H9 (cell line): ENCODE measurements at regions not wholly inside any gene's neighbourhood (a gene's known extent, or its start where the extent isn't known, plus 50 kb on each side); places are given as distances from the start of the nearest gene placed in this dataset.

Source experiments
- DNase-seq: peaks from one replicate; pipeline ENCODE4 v3.0.0-alpha.2; 2017
- H2AFZ ChIP-seq: one replicate; pipeline ENCODE4 v1.6.1; 2013; ENCODE audit warnings: mild to moderate bottlenecking, low read length, control low read depth, moderate library complexity
- H2AK5ac ChIP-seq: 2 replicates; pipeline ENCODE4 v1.6.1; 2013; ENCODE audit warnings: low read length, control low read depth, mixed read lengths; ENCODE audit not compliant: insufficient read length
- H2BK120ac ChIP-seq: one replicate; pipeline ENCODE4 v1.6.1; 2013; ENCODE audit warnings: low read depth, mild to moderate bottlenecking, low read length, control low read depth, inconsistent platforms; ENCODE audit not compliant: poor library complexity, severe bottlenecking
- H2BK12ac ChIP-seq: 2 replicates; pipeline ENCODE4 v1.6.1; 2013; ENCODE audit warnings: low read length, control low read depth, mixed read lengths, low read depth; ENCODE audit not compliant: insufficient read length
- H2BK15ac ChIP-seq: 2 replicates; pipeline ENCODE4 v1.6.1; 2013; ENCODE audit warnings: low read depth, low read length, control low read depth
- H2BK20ac ChIP-seq: one replicate; pipeline ENCODE4 v1.6.1; 2013; ENCODE audit warnings: low read depth, mild to moderate bottlenecking, low read length, control low read depth, inconsistent platforms; ENCODE audit not compliant: poor library complexity, severe bottlenecking
- H2BK5ac ChIP-seq: 2 replicates; pipeline ENCODE4 v1.6.1; 2013; ENCODE audit warnings: low read length, control low read depth, mixed read lengths; ENCODE audit not compliant: insufficient read length
- H3K14ac ChIP-seq: 2 replicates; pipeline ENCODE4 v1.6.1; 2013; ENCODE audit warnings: low read length, control low read depth; ENCODE audit not compliant: insufficient read depth
- H3K18ac ChIP-seq: 2 replicates; pipeline ENCODE4 v1.6.1; 2013; ENCODE audit warnings: low read depth, mild to moderate bottlenecking, mixed read lengths, low read length, control low read depth; ENCODE audit not compliant: insufficient read length
- H3K23ac ChIP-seq: 2 replicates; pipeline ENCODE4 v1.6.1; 2013; ENCODE audit warnings: low read length, control low read depth, mixed read lengths, low read depth; ENCODE audit not compliant: insufficient read length
- H3K23me2 ChIP-seq: 2 replicates; pipeline ENCODE4 v1.6.1; 2013; ENCODE audit warnings: low read depth, mild to moderate bottlenecking, mixed read lengths, low read length, control low read depth; ENCODE audit not compliant: insufficient read length, poor library complexity, severe bottlenecking
- H3K27ac ChIP-seq: 2 replicates; pipeline ENCODE4 v1.5.1; 2013; ENCODE audit warnings: low read length, control low read depth, mixed read lengths, low read depth; ENCODE audit not compliant: insufficient read length
- H3K27me3 ChIP-seq: 2 replicates; pipeline ENCODE4 v1.6.1; 2013; ENCODE audit warnings: low read length, control low read depth, inconsistent platforms; ENCODE audit not compliant: insufficient read depth
- H3K4ac ChIP-seq: 2 replicates; pipeline ENCODE4 v1.6.1; 2013; ENCODE audit warnings: low read depth, mild to moderate bottlenecking, control low read depth, inconsistent platforms, low read length, moderate library complexity
- H3K4me1 ChIP-seq: 2 replicates; pipeline ENCODE4 v1.6.1; 2013; ENCODE audit warnings: low read length, control low read depth, inconsistent platforms; ENCODE audit not compliant: insufficient read depth
- H3K4me2 ChIP-seq: 2 replicates; pipeline ENCODE4 v1.6.1; 2013; ENCODE audit warnings: low read length, control low read depth, mixed read lengths; ENCODE audit not compliant: insufficient read length, insufficient read depth
- H3K56ac ChIP-seq: 2 replicates; pipeline ENCODE4 v1.6.1; 2013; ENCODE audit warnings: low read depth, mild to moderate bottlenecking, mixed read lengths, low read length, control low read depth; ENCODE audit not compliant: insufficient read length
- H3K79me1 ChIP-seq: 2 replicates; pipeline ENCODE4 v1.6.1; 2013; ENCODE audit warnings: low read depth, mild to moderate bottlenecking, moderate library complexity, low read length, control low read depth, inconsistent platforms; ENCODE audit not compliant: insufficient read depth, poor library complexity, severe bottlenecking
- H3K79me2 ChIP-seq: 2 replicates; pipeline ENCODE4 v1.6.1; 2013; ENCODE audit warnings: low read length, control low read depth, inconsistent platforms; ENCODE audit not compliant: insufficient read depth
- H3K9ac ChIP-seq: 2 replicates; pipeline ENCODE4 v1.6.1; 2013; ENCODE audit warnings: low read length, control low read depth, mixed read lengths; ENCODE audit not compliant: insufficient read length; ENCODE audit errors: extremely low read depth
- H3K9me3 ChIP-seq: one replicate; pipeline ENCODE4 v1.6.1; 2013; ENCODE audit warnings: low read depth, low read length, inconsistent platforms; ENCODE audit not compliant: control insufficient read depth
- H3T11ph ChIP-seq: one replicate; pipeline ENCODE4 v1.6.1; 2013; ENCODE audit warnings: mild to moderate bottlenecking, low read length, control low read depth, inconsistent platforms
- H4K20me1 ChIP-seq: one replicate; pipeline ENCODE4 v1.6.1; 2013; ENCODE audit not compliant: control insufficient read depth, insufficient read length, insufficient read depth
- H4K5ac ChIP-seq: 2 replicates; pipeline ENCODE4 v1.6.1; 2013; ENCODE audit warnings: low read depth, mild to moderate bottlenecking, mixed read lengths, low read length, control low read depth; ENCODE audit not compliant: insufficient read length
- H4K8ac ChIP-seq: replicated peaks from 2 replicates; pipeline ENCODE4 v1.6.1; 2013; ENCODE audit warnings: low read length, control low read depth, mixed read lengths, low read depth; ENCODE audit not compliant: insufficient read length
- H4K91ac ChIP-seq: 2 replicates; pipeline ENCODE4 v1.6.1; 2013; ENCODE audit warnings: low read depth, mild to moderate bottlenecking, moderate library complexity, mixed read lengths, low read length, control low read depth; ENCODE audit not compliant: insufficient read length
- H3K27ac Mint-ChIP-seq, 3 experiments: 2 replicates in 2 of 3; 3 replicates in 1 of 3; pipeline ENCODE4 v1.8.0; 2020 to 2021; ENCODE audit warnings: mixed read lengths in 3 of 3, mild to moderate bottlenecking in 1 of 3, moderate library complexity in 1 of 3
- H3K27me3 Mint-ChIP-seq: 2 replicates; pipeline ENCODE4 v1.8.0; 2021; ENCODE audit warnings: low read depth, mild to moderate bottlenecking, moderate library complexity, mixed read lengths
- H3K36me3 Mint-ChIP-seq, 3 experiments: 2 replicates in 2 of 3; 3 replicates in 1 of 3; pipeline ENCODE4 v1.8.0; 2020 to 2021; ENCODE audit warnings: low read depth in 3 of 3, mixed read lengths in 3 of 3; ENCODE audit not compliant: insufficient read depth in 1 of 3
- H3K4me1 Mint-ChIP-seq, 2 experiments: 2 replicates each; pipeline ENCODE4 v1.8.0; 2020; ENCODE audit warnings: mixed read lengths in 2 of 2
- H3K4me3 Mint-ChIP-seq, 2 experiments: 2 replicates in 1 of 2; 3 replicates in 1 of 2; pipeline ENCODE4 v1.8.0; 2020 to 2021; ENCODE audit warnings: mild to moderate bottlenecking in 2 of 2, mixed read lengths in 2 of 2, moderate library complexity in 1 of 2
- H3K9me3 Mint-ChIP-seq, 2 experiments: 2 replicates in 1 of 2; 3 replicates in 1 of 2; pipeline ENCODE4 v1.8.0; 2020; ENCODE audit warnings: mild to moderate bottlenecking in 2 of 2, mixed read lengths in 2 of 2, moderate library complexity in 1 of 2
- CTCF ChIP-seq: fragments of 200-600 bp; sonication (generic); conservative IDR thresholded peaks from 3 replicates; pipeline ENCODE4 v1.8.0; 2021; ENCODE audit warnings: antibody characterized with exemption, mild to moderate bottlenecking
- WGBS: extraction: QIAGEN DNeasy Blood & Tissue Kit; methylation state at CpG from one replicate; pipeline ENCODE4 v1.1.7; 2013; ENCODE audit warnings: missing lambda C conversion rate, low lambda C conversion rate, mixed read lengths; ENCODE audit not compliant: insufficient read length; ENCODE audit errors: extremely low coverage; 5-methylcytosine and 5-hydroxymethylcytosine counted together

DNA sequence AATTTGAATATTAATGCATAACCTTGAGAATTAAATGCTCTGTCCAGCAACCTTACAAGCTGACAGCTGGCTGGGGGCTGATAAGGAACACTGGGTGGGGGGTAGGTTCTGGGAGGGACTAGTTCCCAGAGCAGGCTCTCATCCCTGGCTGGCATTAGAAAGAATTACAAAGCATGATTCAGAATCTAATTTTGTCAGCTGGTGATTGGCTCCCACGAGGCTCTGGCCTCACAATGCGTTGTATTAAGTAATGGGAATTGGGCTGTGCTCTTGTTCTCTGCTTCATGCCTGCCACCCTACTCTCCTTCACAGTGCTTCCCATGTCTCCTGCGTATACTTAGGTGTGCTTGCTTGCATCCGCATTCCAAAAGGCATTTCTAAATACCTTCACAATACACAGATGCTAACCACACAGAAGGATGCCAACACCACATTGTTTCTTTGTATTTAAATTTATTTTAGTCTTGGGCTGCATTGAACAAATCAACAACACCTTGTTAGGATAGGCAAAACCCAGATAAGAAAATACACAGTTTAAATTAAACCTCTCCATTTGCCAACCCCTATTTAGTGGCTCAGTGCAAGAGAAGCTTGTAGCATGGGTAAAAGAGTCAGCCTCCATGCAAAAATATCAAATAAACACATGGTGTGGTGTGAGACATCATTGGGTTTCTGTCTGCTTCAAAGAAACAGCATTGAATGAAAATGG, 434.5 kb upstream of the JAG1 start:
- H3K4me1 Mint-ChIP-seq: peaks cover 12% of the 10 kb centered on the region in 2 experiments
- no peaks in the 10 kb centered on the region; a peak in 1 of 7 replicates for H3K36me3 Mint-ChIP-seq
- no peak overlapping the region for H2AK5ac ChIP-seq
- no peak overlapping the region for H3K4me2 ChIP-seq
- no peaks in the 10 kb centered on the region for H3K27me3 Mint-ChIP-seq
- H3K4ac ChIP-seq: no peak overlapping the region
- H3K4me3 Mint-ChIP-seq: no peak overlapping the region; a peak in 1 of 5 replicates
- H3K9me3 Mint-ChIP-seq: no peaks in the 10 kb centered on the region; a peak in 1 of 5 replicates
- H3K56ac ChIP-seq: no peak overlapping the region
- no peaks in the 10 kb centered on the region for H3K27me3 ChIP-seq
- no peak overlapping the region for H2AFZ ChIP-seq
- no CpG with 5 or more reads among the region's 4 CpGs for WGBS
- no peak overlapping the region for H3K14ac ChIP-seq
- no peak overlapping the region for H3K27ac Mint-ChIP-seq
- H3K79me1 ChIP-seq: no peaks in the 10 kb centered on the region
- no peaks in the 10 kb centered on the region for H3K79me2 ChIP-seq
- H3K27ac ChIP-seq: no peak overlapping the region
- no peak overlapping the region for H2BK15ac ChIP-seq
- TF ChIP-seq CTCF: no peak
- H2BK12ac ChIP-seq: no peak overlapping the region
- no peak overlapping the region for H2BK120ac ChIP-seq
- H2BK20ac ChIP-seq: no peak overlapping the region
- H2BK5ac ChIP-seq: no peak overlapping the region
- no peak overlapping the region for H3K23ac ChIP-seq
- no peak overlapping the region for H3K18ac ChIP-seq
- no peak overlapping the region for H4K5ac ChIP-seq
- no peak overlapping the region for H4K8ac ChIP-seq
- no peaks in the 10 kb centered on the region for H3K9me3 ChIP-seq
- H3K23me2 ChIP-seq: no peaks in the 10 kb centered on the region
- H4K20me1 ChIP-seq: no peaks in the 10 kb centered on the region
- H3K4me1 ChIP-seq: no peaks in the 10 kb centered on the region
- H3T11ph ChIP-seq: no peak overlapping the region
- DNase-seq: no peak
- no peak overlapping the region for H4K91ac ChIP-seq
- H3K9ac ChIP-seq: no peak overlapping the region
